HepG2 (cell line): ENCODE measurements at regions not wholly inside any gene's neighbourhood (a gene's known extent, or its start where the extent isn't known, plus 50 kb on each side); places are given as distances from the start of the nearest gene placed in this dataset.

Experiments
- ATAC-seq: fragments of 200-7000 bp; cut with Tn5 transposase; 3 replicates; pipeline ENCODE4 v1.9.1; 2020; ENCODE audit warnings: mild to moderate bottlenecking, moderate library complexity
- BruUV-seq: library from RNA; stranded (reverse); fragments of 400-500 nt; replicated peaks from 2 replicates; lab custom pipeline; 2021; lab: Mats Ljungman, UMichigan
- CTCF ChIA-PET: fragments of 300-600 bp; formaldehyde crosslinking; extraction: SDS; loops from one replicate; lab custom pipeline; 2021; ENCODE audit warnings: low total read pairs, inconsistent platforms, low intra/inter-chr PET ratio; lab: Yijun Ruan, JAX
- POLR2A ChIA-PET: fragments of 350-600 bp; sonication (Branson Sonifier 250); formaldehyde crosslinking; loops from one replicate; lab custom pipeline; 2020; ENCODE audit warnings: antibody characterized with exemption, inconsistent platforms; lab: Yijun Ruan, JAX
- DNase-seq: peaks from one replicate; pipeline ENCODE4 v3.0.0-alpha.2; 2015; ENCODE audit warnings: low spot score
- FAIRE-seq: peaks from 3 replicates; lab custom pipeline; 2011; peaks lifted over from hg19 to GRCh38; lab: Jason Lieb, UNC
- H2AFZ ChIP-seq: one replicate; pipeline ENCODE4 v1.6.1; 2011; ENCODE audit warnings: low read length, inconsistent platforms
- H3K27ac ChIP-seq: fragments of 300-600 bp; 3 replicates; pipeline ENCODE4 v1.8.0; 2011; ENCODE audit warnings: mixed run types, mild to moderate bottlenecking, mixed read lengths, low read length, inconsistent platforms; ENCODE audit not compliant: insufficient read depth; ENCODE audit errors: extremely low read length
- H3K27me3 ChIP-seq, 2 experiments: fragments of 200-600 bp in 1 of 2; 2 replicates in 1 of 2; 3 replicates in 1 of 2; pipeline versions ENCODE4 v1.6.0 to v1.8.0; 2011; ENCODE audit warnings: low read length in 2 of 2, mild to moderate bottlenecking in 2 of 2, moderate library complexity in 2 of 2, inconsistent platforms in 1 of 2; ENCODE audit not compliant: insufficient read depth in 2 of 2, control insufficient read depth in 1 of 2
- H3K36me3 ChIP-seq, 2 experiments: fragments of 200-600 bp in 1 of 2; replicated peaks in 1 of 2; 2 replicates in 1 of 2; 3 replicates in 1 of 2; pipeline versions ENCODE4 v1.5.1 to v1.8.0; 2011; ENCODE audit warnings: low read length in 2 of 2, inconsistent platforms in 1 of 2; ENCODE audit not compliant: insufficient read depth in 2 of 2, control insufficient read depth in 1 of 2
- H3K4me1 ChIP-seq: 2 replicates; pipeline ENCODE4 v1.5.1; 2012; ENCODE audit warnings: low read length, inconsistent platforms; ENCODE audit not compliant: insufficient read depth
- H3K4me2 ChIP-seq: 2 replicates; pipeline ENCODE4 v1.6.0; 2011; ENCODE audit warnings: low read depth, low read length, inconsistent platforms
- H3K4me3 ChIP-seq, 3 experiments: fragments of 200-600 bp in 1 of 3; sonication (generic), shearing (Covaris generic) in 1 of 3; replicated peaks in 1 of 3; 2 replicates each; pipeline ENCODE4 v1.5.1; 2011 to 2016; ENCODE audit warnings: low read length in 3 of 3, inconsistent platforms in 2 of 3, low read depth in 2 of 3, mild to moderate bottlenecking in 2 of 3, control low read depth in 1 of 3, mixed read lengths in 1 of 3; ENCODE audit not compliant: insufficient read depth in 1 of 3
- H3K79me2 ChIP-seq: one replicate; pipeline ENCODE4 v1.6.1; 2011; ENCODE audit warnings: low read length, inconsistent platforms; ENCODE audit not compliant: insufficient read depth
- H3K9ac ChIP-seq: 2 replicates; pipeline ENCODE4 v1.6.0; 2011; ENCODE audit warnings: mild to moderate bottlenecking, low read depth, low read length, inconsistent platforms; ENCODE audit not compliant: insufficient read depth
- H3K9me3 ChIP-seq: 2 replicates; pipeline ENCODE4 v1.5.1; 2012; ENCODE audit warnings: mild to moderate bottlenecking, low read length
- H4K20me1 ChIP-seq: 2 replicates; pipeline ENCODE4 v1.6.0; 2011; ENCODE audit warnings: inconsistent platforms, mild to moderate bottlenecking, low read length, moderate library complexity; ENCODE audit not compliant: insufficient read depth
- ARNTL ChIP-seq: sonication (generic); formaldehyde crosslinking; IDR thresholded peaks from 2 replicates; pipeline ENCODE4 v1.4.0; 2020; ENCODE audit warnings: mild to moderate bottlenecking, missing genetic modification reagents
- MAFF ChIP-seq: IDR thresholded peaks from 2 replicates; pipeline ENCODE4 v1.6.1; 2011; ENCODE audit warnings: low read depth, low read length, improper control_type of control experiment
- MAFK ChIP-seq, 2 experiments: IDR thresholded peaks in 1 of 2; conservative IDR thresholded peaks in 1 of 2; 2 replicates each; pipeline ENCODE4 v1.6.1; 2011; ENCODE audit warnings: improper control_type of control experiment in 2 of 2, low read length in 2 of 2
- NCOA2 ChIP-seq: sonication (generic); formaldehyde crosslinking; IDR thresholded peaks from 2 replicates; pipeline ENCODE4 v1.8.0; 2022; ENCODE audit warnings: inconsistent platforms
- POGZ ChIP-seq: sonication (generic); formaldehyde crosslinking; IDR thresholded peaks from 2 replicates; pipeline ENCODE4 v1.4.0; 2020; ENCODE audit warnings: mild to moderate bottlenecking, missing genetic modification reagents
- ZNF607 ChIP-seq: sonication (generic); formaldehyde crosslinking; IDR thresholded peaks from 2 replicates; pipeline ENCODE4 v1.5.1; 2020; ENCODE audit warnings: missing genetic modification reagents, mild to moderate bottlenecking, borderline replicate concordance
- ZNF672 ChIP-seq: sonication (generic); formaldehyde crosslinking; IDR thresholded peaks from 2 replicates; pipeline ENCODE4 v1.8.1; 2022; ENCODE audit warnings: missing genetic modification reagents
- ZNF678 ChIP-seq: sonication (generic); formaldehyde crosslinking; IDR thresholded peaks from 2 replicates; pipeline ENCODE4 v1.4.0; 2020; ENCODE audit warnings: mild to moderate bottlenecking, missing genetic modification reagents
- WGBS: methylation state at CpG from one replicate; pipeline ENCODE4 v1.1.6; 2017; ENCODE audit warnings: low lambda C conversion rate; 5-methylcytosine and 5-hydroxymethylcytosine counted together
- in situ Hi-C: cut with HindIII; loops from 2 replicates; pipeline ENCODE4 v1.10.0; 2017; ENCODE audit warnings: low pct_unique_long_range_greater_than_20kb; ENCODE audit not compliant: extremely low pct_ligation_motif_present
- intact Hi-C: fragments of 100-400 bp; cut with micrococcal nuclease; formaldehyde crosslinking; loops from one replicate; pipeline ENCODE4 v1.10.0; 2022; ENCODE audit not compliant: unreplicated experiment
- TF ChIP-seq, protein P1 (sequence below): sonication (generic); formaldehyde crosslinking; conservative IDR thresholded peaks from 2 replicates; pipeline ENCODE4 v1.8.0; 2022; ENCODE audit warnings: low read depth, missing genetic modification reagents
- TF ChIP-seq, protein P2 (sequence below): fragments of 450-650 bp; IDR thresholded peaks from 2 replicates; pipeline ENCODE4 v1.6.1; 2017
- TF ChIP-seq, protein P3 (sequence below): sonication (generic); formaldehyde crosslinking; IDR thresholded peaks from 2 replicates; pipeline ENCODE4 v1.4.0; 2020; ENCODE audit warnings: missing genetic modification reagents

DNA sequence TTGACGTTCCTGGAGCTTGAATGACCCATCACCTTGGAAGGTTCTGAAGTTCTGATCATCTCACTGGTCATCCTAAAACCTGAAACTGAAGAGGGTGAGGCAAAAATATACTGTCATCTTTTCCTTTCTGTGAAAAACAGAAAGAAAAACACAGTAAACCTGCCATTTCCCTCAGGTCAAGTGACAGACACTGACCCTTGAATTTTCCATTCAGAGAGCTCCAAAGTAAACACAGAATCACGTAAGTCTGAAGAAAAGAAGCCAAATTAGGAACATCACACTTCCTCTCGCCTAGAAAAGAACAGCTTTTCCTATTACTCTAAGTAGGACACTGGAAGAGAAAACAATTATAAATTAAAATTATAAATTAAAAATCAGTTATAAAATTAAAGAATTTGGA lies 78.7 kb upstream of the TGFBR2 start (continued):
- TF ChIP-seq ZNF678 (CRISPR knock-in tag) (no peak), ZNF672 (CRISPR knock-in tag) (no peak), POGZ (0 out of 2 replicates have a peak, but pooled peaks have one; percentile 15)
- TF ChIP-seq, all 625 proteins: peak for 8

DNA sequence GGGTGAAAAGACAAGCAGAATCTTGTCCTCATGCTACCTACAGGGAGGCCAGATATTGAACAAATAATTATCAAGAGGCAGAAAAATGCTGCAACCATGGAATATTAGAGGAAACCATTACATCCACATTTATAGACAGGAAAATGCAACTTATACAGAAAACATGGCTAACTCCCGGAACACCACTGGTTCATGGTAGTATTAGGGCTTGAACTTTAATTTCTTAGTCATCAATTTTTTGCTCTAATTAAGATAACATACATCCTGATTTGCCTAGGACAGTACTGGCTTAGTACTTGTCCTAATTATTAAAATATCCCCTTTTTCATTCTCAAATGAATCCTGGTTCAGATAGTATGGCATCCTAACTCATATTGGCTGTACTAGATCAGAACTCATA lies 76.3 kb upstream of the TGFBR2 start:
- FAIRE-seq, result no peak
- ChIA-PET CTCF (no interaction called here), POLR2A (no interaction called here)
- in situ Hi-C loops, result no loop called here
- H3K27ac ChIP-seq, result no peak overlapping the region
- ATAC-seq, result no peak
- WGBS, result 100% methylated on average over 1 of the region's 1 CpG
- no peak for DNase-seq
- TF ChIP-seq, protein P1, sequence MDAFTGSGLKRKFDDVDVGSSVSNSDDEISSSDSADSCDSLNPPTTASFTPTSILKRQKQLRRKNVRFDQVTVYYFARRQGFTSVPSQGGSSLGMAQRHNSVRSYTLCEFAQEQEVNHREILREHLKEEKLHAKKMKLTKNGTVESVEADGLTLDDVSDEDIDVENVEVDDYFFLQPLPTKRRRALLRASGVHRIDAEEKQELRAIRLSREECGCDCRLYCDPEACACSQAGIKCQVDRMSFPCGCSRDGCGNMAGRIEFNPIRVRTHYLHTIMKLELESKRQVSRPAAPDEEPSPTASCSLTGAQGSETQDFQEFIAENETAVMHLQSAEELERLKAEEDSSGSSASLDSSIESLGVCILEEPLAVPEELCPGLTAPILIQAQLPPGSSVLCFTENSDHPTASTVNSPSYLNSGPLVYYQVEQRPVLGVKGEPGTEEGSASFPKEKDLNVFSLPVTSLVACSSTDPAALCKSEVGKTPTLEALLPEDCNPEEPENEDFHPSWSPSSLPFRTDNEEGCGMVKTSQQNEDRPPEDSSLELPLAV (CRISPR knock-in tag), result no peak
- TF ChIP-seq ARNTL (no peak), ZNF607 (CRISPR knock-in tag) (no peak), NCOA2 (no peak), MAFF (peak; percentile 52; the same call in 1 of the 2 replicates), MAFK (conservative IDR thresholded peaks at IDR 0.05 in 1 of 2, IDR thresholded peaks at IDR 0.05 in 1 of 2; ENCODE audit: low read length in 2 of 2) (peak; percentile 63 to 65)
- TF ChIP-seq, protein P2, sequence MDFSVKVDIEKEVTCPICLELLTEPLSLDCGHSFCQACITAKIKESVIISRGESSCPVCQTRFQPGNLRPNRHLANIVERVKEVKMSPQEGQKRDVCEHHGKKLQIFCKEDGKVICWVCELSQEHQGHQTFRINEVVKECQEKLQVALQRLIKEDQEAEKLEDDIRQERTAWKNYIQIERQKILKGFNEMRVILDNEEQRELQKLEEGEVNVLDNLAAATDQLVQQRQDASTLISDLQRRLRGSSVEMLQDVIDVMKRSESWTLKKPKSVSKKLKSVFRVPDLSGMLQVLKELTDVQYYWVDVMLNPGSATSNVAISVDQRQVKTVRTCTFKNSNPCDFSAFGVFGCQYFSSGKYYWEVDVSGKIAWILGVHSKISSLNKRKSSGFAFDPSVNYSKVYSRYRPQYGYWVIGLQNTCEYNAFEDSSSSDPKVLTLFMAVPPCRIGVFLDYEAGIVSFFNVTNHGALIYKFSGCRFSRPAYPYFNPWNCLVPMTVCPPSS, result no peak
- TF ChIP-seq, protein P3, sequence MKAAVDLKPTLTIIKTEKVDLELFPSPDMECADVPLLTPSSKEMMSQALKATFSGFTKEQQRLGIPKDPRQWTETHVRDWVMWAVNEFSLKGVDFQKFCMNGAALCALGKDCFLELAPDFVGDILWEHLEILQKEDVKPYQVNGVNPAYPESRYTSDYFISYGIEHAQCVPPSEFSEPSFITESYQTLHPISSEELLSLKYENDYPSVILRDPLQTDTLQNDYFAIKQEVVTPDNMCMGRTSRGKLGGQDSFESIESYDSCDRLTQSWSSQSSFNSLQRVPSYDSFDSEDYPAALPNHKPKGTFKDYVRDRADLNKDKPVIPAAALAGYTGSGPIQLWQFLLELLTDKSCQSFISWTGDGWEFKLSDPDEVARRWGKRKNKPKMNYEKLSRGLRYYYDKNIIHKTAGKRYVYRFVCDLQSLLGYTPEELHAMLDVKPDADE (CRISPR knock-in tag), result no peak
- no peak overlapping the region for H3K4me2 ChIP-seq
- H3K4me1 ChIP-seq, result peaks cover 27% of the 10 kb centered on the region
- H3K27me3 ChIP-seq, result no peaks in the 10 kb centered on the region
- no peak overlapping the region for H3K9ac ChIP-seq
- H3K9me3 ChIP-seq, result no peaks in the 10 kb centered on the region
- intact Hi-C loops, result no loop called here
- BruUV-seq, result no TSS peak
- no peak overlapping the region for H2AFZ ChIP-seq
- no peaks in the 10 kb centered on the region for H3K79me2 ChIP-seq
- no peak overlapping the region for H3K4me3 ChIP-seq
- H4K20me1 ChIP-seq, result no peaks in the 10 kb centered on the region
- H3K36me3 ChIP-seq, result no peaks in the 10 kb centered on the region
